Right ventricle myocardium inferior (tissue), 1 donor: ENCODE measurements at regions not wholly inside any gene's neighbourhood (a gene's known extent, or its start where the extent isn't known, plus 50 kb on each side); places are given as distances from the start of the nearest gene placed in this dataset.

Experiments used
- ATAC-seq: fragments of 200-7000 bp; cut with Tn5 transposase; one replicate; pipeline ENCODE4 v1.9.1; 2020; ENCODE audit warnings: mild to moderate bottlenecking, moderate library complexity
- DNase-seq: peaks from one replicate; pipeline ENCODE4 v3.0.0; 2021; ENCODE audit errors: missing footprints
- intact Hi-C: fragments of 100-400 bp; cut with DNase I; formaldehyde crosslinking; loops from one replicate; pipeline ENCODE4 v1.11.0; 2022
- donor health status: DM: no; HTN: yes; CAD: no; lungs with severe emphysema.

- intact Hi-C loops: no loop called here
Measured at GRCh38 chr5:4634342-4634741, 505.8 kb upstream of the ADAMTS16 start.

GRCh38 chr5:4636378-4636777, 503.8 kb upstream of the ADAMTS16 start:
- intact Hi-C loops: no loop called here
- ATAC-seq: no peak
- no peak for DNase-seq

More at GRCh38 chr5:4634342-4634741, 505.8 kb upstream of the ADAMTS16 start:
- ATAC-seq (no peak), DNase-seq (no peak)

GRCh38 chr5:4639946-4640345, 500.2 kb upstream of the ADAMTS16 start:
- no peak for DNase-seq
- intact Hi-C loops: no loop called here
- no peak for ATAC-seq

- DNase-seq (no peak), ATAC-seq (no peak)
- intact Hi-C loops: no loop called here
Measured at GRCh38 chr5:4640795-4641194, 499.3 kb upstream of the ADAMTS16 start.

- intact Hi-C loops: no loop called here
- DNase-seq: no peak
- no peak for ATAC-seq
Measured at GRCh38 chr5:4642525-4642924, 497.6 kb upstream of the ADAMTS16 start.

- intact Hi-C loops: no loop called here
- ATAC-seq (no peak), DNase-seq (no peak)
Measured at GRCh38 chr5:4643190-4643589, 496.9 kb upstream of the ADAMTS16 start.

GRCh38 chr5:4643960-4644359, 496.2 kb upstream of the ADAMTS16 start:
- DNase-seq (no peak), ATAC-seq (no peak)
- intact Hi-C loops: no loop called here

GRCh38 chr5:4646715-4647375, 493.3 kb upstream of the ADAMTS16 start:
- intact Hi-C loops: no loop called here
- DNase-seq (no peak), ATAC-seq (no peak)

GRCh38 chr5:4647955-4648354, 492.2 kb upstream of the ADAMTS16 start:
- intact Hi-C loops: no loop called here
- ATAC-seq: no peak
- DNase-seq: no peak

GRCh38 chr5:4651806-4652565, 488.1 kb upstream of the ADAMTS16 start:
- ATAC-seq (no peak), DNase-seq (no peak)
- intact Hi-C loops: no loop called here

GRCh38 chr5:4653475-4653874, 486.7 kb upstream of the ADAMTS16 start:
- intact Hi-C loops: no loop called here
- no peak for ATAC-seq
- DNase-seq: no peak

GRCh38 chr5:4659851-4660250, 480.3 kb upstream of the ADAMTS16 start:
- DNase-seq (no peak), ATAC-seq (no peak)
- intact Hi-C loops: no loop called here

GRCh38 chr5:4661326-4661725, 478.8 kb upstream of the ADAMTS16 start:
- intact Hi-C loops: no loop called here
- ATAC-seq (no peak), DNase-seq (no peak)

- no peak for DNase-seq
- intact Hi-C loops: no loop called here
- ATAC-seq: no peak
Measured at GRCh38 chr5:4661836-4662235, 478.3 kb upstream of the ADAMTS16 start.

- intact Hi-C loops: no loop called here
- no peak for ATAC-seq
- no peak for DNase-seq
Measured at GRCh38 chr5:4662756-4663155, 477.4 kb upstream of the ADAMTS16 start.

- ATAC-seq: no peak
- intact Hi-C loops: no loop called here
- DNase-seq: no peak
Measured at GRCh38 chr5:4665911-4666310, 474.2 kb upstream of the ADAMTS16 start.

GRCh38 chr5:4674166-4674565, 466.0 kb upstream of the ADAMTS16 start:
- DNase-seq: no peak
- intact Hi-C loops: no loop called here
- no peak for ATAC-seq

GRCh38 chr5:4676934-4677333, 463.2 kb upstream of the ADAMTS16 start:
- no peak for ATAC-seq

GRCh38 chr5:4684946-4685345, 455.2 kb upstream of the ADAMTS16 start:
- no peak for ATAC-seq
- intact Hi-C loops: no loop called here
- no peak for DNase-seq

More at GRCh38 chr5:4676934-4677333, 463.2 kb upstream of the ADAMTS16 start:
- DNase-seq: no peak
- intact Hi-C loops: no loop called here

- intact Hi-C loops: no loop called here
Measured at GRCh38 chr5:4698596-4698995, 441.5 kb upstream of the ADAMTS16 start.

GRCh38 chr5:4699592-4699991, 440.5 kb upstream of the ADAMTS16 start:
- ATAC-seq (no peak), DNase-seq (no peak)
- intact Hi-C loops: no loop called here

More at GRCh38 chr5:4698596-4698995, 441.5 kb upstream of the ADAMTS16 start:
- ATAC-seq (no peak), DNase-seq (no peak)
